ENCODE measurements at regions not wholly inside any gene's neighbourhood (a gene's known extent, or its start where the extent isn't known, plus 50 kb on each side); places are given as distances from the start of the nearest gene placed in this dataset.

DNA sequence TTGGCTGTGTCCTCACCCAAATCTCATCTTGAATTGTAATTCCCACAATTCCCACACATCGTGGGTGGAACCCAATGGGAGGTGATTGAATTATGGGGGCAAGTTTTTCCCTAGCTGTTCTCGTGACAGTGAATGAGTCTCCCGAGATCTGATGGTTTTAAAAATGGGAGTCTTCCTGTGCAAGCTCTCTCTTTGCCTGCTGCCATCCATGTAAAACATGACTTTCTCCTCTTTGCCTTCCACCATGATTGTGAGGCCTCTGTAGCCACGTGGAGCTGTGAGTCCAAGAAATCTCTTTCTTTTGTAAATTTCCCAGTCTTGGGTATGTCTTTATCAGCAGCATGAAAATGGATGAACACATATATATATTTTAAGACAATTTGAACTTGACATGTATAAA is 285.4 kb downstream of the BAMBI start:
- DNase-seq, result no peak

- DNase-seq, result no peak
Measured at GRCh38 chr10:28963539-28964221, 286.4 kb downstream of the BAMBI start.

GRCh38 chr10:28965937-28966336 is 288.6 kb downstream of the BAMBI start:
- no peak for DNase-seq

DNA sequence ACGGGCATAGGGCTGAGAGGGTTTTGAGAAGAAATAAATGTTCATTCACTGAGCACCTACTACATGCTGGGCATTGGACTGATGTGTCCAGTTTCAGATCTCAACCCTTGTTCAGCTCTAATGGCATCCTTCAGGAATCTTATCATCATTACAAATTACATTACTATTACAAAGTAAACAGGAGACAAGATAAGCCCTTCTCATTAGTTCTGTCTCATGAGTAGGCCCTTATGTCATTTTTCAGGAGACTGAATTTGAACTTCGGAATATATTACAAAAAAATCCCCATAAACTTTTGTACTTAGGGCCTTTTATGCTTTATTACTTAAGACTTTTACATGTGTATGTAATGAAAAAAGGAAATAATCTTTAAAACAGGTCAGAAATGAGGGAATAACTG is 289.7 kb downstream of the BAMBI start:
- DNase-seq, result no peak

- no peak for DNase-seq
Measured at GRCh38 chr10:28969413-28969812, 292.1 kb downstream of the BAMBI start.

GRCh38 chr10:28970231-28970630 is 292.9 kb downstream of the BAMBI start:
- DNase-seq, result no peak

GRCh38 chr10:28971255-28971654 is 293.9 kb downstream of the BAMBI start:
- DNase-seq, result no peak

GRCh38 chr10:28971764-28972163 is 294.4 kb downstream of the BAMBI start:
- DNase-seq, result no peak

GRCh38 chr10:28973309-28973972 is 296.1 kb downstream of the BAMBI start:
- DNase-seq, result no peak

GRCh38 chr10:28975891-28976531 is 298.7 kb downstream of the BAMBI start:
- no peak for DNase-seq

DNA sequence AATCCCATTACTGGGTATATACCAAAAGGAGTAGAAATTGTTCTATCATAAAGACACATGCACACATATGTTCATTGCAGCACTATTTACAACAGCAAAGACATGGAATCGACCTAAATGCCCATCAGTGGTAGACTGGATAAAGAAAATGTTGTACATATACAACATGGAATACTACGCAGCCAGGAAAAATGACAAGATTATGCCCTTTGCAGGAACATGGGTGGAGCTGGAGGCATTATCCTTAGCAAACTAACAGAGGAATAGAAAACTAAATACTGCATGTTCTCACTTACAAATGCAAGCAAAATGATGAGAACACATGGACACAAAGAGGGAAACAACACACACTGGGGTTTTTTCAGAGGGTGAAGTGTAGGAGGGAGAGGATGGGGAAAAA is 300.2 kb downstream of the BAMBI start:
- DNase-seq, result no peak

- no peak for DNase-seq
Measured at GRCh38 chr10:28980264-28980663, 302.9 kb downstream of the BAMBI start.

DNA sequence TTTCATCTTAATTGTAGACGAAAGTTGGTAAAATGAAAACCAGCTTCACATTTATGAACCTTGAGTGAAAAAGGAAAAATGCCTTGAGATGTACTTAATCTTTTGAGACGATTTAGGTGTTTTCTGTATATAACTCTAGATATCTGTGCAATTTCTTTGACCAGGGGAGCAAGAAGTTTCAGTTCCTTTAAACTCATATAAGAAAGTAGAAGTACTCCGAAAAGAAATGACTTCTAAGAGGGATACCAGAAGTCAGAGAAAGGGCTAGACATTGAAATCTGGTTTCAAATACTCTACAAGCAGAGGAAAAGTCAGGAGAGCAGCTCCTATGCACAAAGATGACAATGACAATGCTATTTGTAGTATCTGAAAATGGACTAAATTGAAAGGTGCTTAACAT is 303.7 kb downstream of the BAMBI start:
- no peak for DNase-seq

DNA sequence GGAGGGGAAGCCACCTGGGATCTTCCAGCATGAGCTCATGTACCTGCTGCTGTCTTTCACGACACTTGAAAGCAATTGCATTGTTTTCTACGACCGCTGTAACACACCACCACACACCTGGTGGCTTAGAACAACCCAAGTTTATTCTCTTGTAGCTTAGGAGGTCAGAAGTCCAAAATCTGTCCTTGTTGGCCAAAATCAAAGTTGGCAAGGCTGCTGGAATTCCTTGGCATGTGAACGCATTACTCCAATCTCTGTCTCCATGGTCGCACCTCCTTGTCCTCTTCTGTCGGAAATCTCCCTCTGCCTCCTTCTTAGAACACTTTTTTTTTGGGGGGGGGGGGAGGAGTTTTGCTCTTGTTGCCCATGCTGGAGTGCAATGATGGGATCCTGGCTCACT is 305.7 kb downstream of the BAMBI start:
- no peak for DNase-seq

GRCh38 chr10:28983799-28984198 is 305.1 kb upstream of the LYZL1 start:
- DNase-seq, result peak in 1 of 2 donors; percentile 7

DNA sequence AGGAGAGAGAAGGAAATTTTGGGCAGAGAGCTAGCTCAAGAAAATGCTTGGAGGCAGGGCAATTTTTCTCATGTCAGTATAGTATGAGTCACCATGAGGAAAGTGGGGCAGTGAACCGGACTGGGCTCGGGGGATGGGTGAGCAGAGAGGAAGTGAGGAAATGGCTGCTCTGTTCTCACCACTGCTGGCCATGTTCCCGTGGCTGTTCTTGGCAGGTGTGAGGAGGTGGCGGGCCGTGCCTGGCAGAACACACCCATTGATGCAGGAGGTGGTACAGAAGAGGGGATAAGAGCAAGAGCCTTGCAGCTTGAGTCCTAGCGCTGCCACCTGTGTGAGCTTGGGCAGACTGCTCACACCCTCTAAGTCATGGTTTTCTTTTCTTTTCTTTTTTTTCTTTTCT is 304.4 kb upstream of the LYZL1 start:
- peak in 1 of 2 donors; percentile 60 for DNase-seq

DNA sequence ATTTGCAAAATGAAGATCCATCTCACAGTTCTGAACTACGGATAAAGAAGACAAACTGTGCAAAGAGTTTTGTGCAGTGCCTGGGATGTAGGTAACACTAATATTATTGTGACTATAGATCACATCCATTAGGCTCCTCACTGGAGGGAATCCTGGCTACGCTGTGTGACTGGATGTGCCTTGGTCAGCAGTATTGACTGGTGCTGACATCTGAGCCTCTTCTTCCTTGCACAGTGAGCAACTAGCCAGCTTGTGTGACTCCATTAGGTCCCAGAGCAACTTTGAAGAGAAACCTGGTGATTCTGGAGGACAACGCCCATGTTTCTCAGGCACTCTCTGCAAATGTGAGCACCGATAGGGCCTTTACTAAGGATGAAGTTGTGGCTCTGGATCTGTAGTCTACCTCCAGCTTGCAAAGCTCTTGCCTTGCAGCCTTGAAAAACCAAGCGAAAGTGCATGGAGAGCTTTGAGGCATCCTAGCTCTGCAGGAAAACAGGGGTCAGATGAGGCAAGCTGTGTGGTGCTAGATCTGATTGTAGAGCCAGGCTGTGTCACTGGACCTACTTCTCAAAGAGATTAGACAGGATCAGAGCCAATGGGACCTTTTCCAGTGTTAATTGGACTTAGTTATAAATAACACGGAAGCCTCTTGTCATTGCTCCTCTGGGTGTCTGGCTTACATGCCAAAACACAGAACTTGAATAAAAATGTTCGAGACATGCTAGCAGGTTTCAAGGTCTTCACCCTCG is 303.6 kb upstream of the LYZL1 start:
- DNase-seq, result no peak

GRCh38 chr10:28986117-28986792 is 302.6 kb upstream of the LYZL1 start:
- DNase-seq, result no peak

DNA sequence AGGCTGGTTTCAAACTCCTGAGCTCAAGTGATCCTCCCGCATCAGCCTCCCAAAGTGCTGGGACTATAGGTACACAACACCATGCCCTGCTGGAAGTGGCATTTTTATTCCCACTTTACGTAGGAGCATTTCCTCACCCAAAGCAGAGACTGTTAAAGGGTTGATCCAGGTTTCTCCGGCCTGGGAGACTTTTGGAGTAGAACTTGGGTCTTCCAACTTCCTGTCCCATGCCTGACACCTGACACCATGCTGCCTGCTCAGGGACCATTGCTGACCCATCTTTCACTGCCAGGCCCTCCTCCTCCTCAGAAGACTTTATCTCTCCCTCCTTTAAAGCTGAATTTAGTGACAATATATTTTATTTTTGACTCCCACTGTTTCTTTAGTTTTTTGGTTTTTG is 302.0 kb upstream of the LYZL1 start:
- DNase-seq, result no peak

DNA sequence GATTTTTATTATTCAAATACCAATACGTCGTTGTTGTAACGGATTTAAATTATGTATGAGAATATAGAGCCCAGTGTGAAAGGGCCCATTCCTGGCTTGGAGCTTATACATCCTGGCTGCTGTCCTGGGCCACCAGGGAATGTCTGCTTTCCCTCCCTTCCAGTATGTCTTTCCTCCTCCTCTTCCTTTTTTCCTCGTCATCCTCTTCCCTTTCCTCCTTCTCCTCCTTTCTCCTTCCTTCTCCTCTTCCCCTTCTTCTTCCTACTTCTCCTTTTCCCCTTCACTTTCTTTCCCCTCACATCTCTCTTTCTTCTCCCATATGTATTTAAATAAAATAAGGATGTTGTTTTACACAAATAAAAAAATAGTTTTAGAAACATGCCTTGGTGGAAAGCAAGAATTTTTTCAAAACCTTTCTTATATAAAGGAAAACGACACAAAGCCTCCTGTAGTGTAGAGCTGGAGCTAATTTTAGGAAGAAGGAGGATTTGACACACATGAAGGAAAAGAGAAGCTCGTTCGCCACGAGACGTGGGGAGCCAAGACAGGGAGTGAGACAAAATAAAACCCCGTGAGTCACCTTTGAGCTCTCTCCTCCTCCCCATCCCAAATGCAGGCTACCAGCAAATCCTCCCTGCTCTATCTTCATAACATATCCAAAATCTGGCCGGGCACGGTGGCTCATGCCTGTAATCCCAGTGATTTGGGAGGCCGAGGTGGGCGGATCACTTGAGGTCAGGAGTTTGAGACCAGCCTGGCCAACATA is 301.1 kb upstream of the LYZL1 start:
- no peak for DNase-seq

DNA sequence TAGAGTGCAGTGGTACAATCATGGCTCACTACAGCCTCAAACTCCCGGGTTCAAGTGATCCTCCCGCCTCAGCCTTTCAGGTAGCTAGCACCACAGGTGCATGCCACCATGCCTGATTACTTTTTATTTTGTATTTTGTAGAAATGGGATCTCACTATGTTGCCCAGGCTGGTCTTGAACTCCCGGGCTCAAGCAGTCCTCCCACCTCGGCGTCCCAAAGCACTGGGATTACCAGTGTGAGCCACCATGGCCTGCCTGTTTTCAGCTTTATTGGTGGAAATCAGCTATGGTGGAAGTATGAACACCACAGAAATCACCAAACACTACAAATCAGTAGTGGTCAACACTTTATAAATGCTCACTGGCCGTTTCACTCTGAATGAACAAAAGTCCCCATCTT is 299.9 kb upstream of the LYZL1 start:
- DNase-seq, result no peak

Data from right lung (tissue), 2 donors.